NCI-H446 (cell line): ENCODE measurements at regions not wholly inside any gene's neighbourhood (a gene's known extent, or its start where the extent isn't known, plus 50 kb on each side); places are given as distances from the start of the nearest gene placed in this dataset.
"Not testable (repeated sequence)": the region's sequence is repeated elsewhere in the genome, so short reads cannot be mapped to it uniquely, and the experiment has no call there.

Experiments used
- DNase-seq, 2 experiments: peaks; one replicate each; lab custom pipeline; 2025; lab: John Stamatoyannopoulos, UW

DNA sequence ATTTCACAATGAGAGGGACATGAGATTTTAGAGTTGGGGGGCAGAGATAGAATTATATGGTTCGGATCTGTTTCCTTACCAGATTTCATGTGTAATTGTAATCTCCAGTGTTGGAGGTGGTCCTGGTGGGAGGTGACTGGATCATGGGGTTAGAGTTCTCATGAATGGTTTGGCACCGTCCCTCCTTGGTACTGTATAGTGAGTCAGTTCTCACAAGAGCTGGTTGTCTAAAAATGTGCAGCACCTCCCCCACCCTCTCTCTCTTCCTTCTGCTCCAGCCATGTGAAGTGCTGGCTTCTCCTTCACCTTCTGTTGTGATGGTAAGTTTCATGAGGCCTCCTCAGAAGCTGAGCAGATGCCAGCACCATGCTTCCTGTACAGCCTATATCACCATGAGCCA lies 138.1 kb downstream of the SCG2 start:
- no peak for DNase-seq

- DNase-seq, result peak; percentile 53 to 58
Observed at GRCh38 chr2:223465793-223466192, 136.4 kb downstream of the SCG2 start.

DNA sequence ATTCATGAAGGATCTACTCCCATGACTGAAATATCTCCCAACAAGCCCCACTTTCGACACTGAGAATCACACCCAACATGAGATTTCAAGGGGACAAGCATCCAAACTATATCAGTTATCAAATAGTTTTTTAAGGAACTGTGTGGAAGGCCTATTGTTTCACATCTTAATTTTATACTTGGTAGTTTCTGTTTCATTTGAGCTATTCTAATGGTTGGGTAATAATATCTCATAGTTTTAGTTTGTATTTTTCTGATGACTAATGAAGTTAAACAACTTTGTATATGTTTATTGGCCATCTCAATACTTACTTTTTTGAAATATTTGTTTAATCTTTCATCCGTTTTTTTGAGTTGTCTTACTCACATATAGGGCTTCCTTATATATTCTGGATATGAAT lies 135.0 kb downstream of the SCG2 start:
- DNase-seq, result no peak

DNA sequence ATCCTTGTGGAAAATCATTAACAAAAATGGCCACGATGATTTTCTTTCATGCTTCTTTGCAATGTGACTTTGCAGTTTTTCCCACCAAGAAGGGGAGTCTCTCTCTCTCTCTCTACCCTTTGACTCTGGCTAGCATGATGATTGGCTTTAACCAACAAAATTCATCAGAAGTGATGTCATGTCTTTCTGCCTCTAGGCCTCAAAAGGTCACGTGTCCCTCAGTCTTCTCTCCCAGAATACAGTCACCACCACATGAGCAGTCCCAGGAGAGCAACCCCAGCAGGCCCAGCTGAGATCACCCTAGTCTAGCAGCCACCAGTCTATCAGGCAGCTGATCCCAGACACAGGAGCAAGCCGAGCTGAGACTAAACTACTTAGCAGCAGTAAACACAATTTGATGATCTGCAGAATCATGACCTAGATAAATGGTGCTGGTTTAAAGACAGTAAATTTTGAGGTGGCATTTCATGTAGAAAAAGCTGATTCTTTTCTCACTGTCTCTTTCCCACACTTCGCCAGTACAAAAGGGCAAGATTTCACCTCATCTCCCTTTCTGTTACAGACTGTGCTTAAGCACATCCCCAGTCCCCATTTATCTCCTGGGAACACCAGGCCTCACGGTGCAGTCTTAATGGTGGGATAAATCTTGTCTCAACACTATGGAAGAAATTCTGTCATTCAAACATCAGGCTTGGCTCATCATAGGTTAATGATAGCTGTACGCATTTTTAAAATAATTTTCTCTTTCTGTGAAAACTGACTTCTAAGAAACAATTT lies 132.7 kb downstream of the SCG2 start:
- no peak for DNase-seq

GRCh38 chr2:223470602-223471001 lies 131.6 kb downstream of the SCG2 start:
- no peak for DNase-seq

- no peak for DNase-seq
Observed at GRCh38 chr2:223472771-223473170, 129.4 kb downstream of the SCG2 start.

DNA sequence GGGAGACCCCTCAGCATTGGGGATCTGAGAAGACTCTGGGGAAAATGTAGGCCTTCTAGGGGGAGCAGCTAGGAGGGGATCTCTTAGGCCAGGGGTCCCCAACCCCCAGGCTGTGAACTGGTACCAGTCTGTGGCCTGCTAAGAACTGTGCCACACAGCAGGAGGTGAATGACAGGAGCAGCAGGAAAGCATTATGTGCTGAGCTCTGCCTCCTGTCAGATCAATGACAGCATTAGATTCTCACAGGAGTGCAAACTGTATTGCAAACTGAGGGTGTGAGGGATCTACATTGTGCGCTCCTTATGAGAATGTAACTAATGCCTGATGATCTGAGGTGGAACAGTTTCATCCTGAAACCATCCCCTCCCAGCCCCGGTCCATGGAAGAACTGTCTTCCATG lies 127.3 kb downstream of the SCG2 start:
- DNase-seq, result no peak

GRCh38 chr2:223475901-223476300 lies 126.3 kb downstream of the SCG2 start:
- peak in 1 of 2 experiments; percentile 59 for DNase-seq

GRCh38 chr2:223477318-223477717 lies 124.8 kb downstream of the SCG2 start:
- DNase-seq, result no peak

DNA sequence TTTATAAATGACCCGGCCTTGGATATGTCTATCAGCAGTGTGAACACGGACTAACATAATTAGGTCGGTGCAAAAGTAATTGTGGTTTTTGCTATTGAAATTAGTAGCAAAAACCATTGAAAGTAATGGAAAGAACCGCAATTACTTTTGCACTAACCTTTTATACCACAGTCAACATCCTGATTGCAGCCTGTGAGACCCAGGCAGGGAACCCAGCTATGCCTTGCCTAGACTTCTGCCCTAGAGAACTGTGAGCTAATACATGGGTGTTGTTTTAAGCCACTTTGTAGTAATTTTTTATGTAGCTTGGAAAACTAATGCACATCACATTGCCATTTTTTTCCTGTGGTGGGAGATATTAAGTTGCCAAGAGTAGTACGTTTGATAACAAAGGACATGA lies 120.7 kb downstream of the SCG2 start:
- DNase-seq, result no peak

- no peak for DNase-seq
Observed at GRCh38 chr2:223486751-223487150, 115.4 kb downstream of the SCG2 start.

GRCh38 chr2:223487214-223487846 lies 114.8 kb downstream of the SCG2 start:
- DNase-seq, result no peak

DNA sequence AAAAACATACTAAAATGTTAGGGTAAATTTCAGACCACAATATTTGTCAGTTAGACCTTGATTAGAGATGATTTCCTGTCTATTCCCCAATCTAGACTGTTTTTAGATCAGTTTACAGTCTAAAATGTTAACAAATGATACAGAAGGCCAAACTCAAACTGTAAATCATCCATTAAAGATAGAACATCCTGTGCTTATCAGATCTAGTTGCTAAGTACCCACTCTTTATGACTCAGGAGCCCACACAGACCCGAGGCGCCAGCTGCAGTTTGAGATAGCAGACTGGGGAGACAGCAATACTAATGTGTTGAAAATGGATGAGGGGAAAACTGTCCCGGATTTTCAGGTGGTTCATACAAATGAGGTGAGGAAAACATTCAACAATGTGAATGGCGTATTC lies 113.3 kb downstream of the SCG2 start:
- no peak for DNase-seq

DNA sequence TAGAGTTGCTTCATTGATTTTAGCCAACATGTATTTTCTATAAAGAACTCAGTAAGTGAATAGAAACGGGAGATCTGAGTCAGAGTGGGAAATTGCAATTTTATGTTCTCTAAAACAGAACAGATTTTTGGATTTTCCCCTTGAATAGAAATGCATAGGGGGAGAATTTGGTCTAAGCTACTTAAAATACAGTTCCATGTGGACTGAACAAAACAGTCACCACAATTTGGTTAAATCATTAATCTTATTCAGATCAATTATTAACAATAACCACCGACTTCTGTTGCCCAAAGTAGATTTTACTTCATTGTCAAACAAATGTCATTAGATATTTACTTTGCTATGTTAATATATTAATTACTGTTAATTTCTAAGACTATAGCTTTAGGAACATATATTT lies 107.7 kb downstream of the SCG2 start:
- DNase-seq, result no peak

DNA sequence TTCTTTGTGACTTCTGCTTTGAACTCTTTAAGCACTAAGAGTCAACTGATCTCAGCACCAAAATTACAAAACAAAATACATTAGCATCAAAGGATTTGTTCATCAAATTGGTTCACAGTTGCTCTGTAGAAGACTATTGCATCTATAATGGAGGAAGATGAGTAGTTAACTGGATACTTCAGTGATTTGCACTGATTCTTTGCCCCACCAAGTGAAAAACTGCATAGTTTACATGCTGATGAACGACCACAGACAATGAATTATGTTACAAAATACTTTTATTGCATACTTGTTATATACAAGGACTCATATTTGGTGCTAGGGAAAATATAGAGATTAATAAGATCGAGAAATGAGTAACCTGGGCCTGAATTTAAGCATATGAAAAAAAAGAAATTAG lies 107.2 kb downstream of the SCG2 start:
- no peak for DNase-seq

- DNase-seq, result not testable (repeated sequence)
Observed at GRCh38 chr2:223496853-223497252, 105.3 kb downstream of the SCG2 start.

DNA sequence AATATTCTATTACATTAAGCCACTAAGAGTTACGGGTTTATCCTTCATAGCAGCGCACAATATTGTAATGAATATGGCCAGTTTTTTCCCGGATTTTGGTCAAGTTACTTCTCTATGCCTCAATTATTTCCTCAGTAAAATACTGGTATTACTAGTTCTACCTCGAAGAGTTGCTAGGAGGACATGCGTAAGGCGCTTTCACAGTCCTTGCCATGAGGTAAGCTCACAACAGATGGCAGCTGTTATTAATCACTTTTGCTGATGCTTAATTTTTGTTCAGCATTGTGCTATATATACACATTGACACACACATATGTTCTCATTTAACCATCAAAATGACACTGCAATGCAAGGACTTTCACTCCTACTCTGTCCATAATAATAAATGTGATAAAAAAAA lies 101.5 kb downstream of the SCG2 start:
- DNase-seq, result peak in 1 of 2 experiments; percentile 52

GRCh38 chr2:223501641-223502040 lies 100.5 kb downstream of the SCG2 start:
- DNase-seq, result no peak

DNA sequence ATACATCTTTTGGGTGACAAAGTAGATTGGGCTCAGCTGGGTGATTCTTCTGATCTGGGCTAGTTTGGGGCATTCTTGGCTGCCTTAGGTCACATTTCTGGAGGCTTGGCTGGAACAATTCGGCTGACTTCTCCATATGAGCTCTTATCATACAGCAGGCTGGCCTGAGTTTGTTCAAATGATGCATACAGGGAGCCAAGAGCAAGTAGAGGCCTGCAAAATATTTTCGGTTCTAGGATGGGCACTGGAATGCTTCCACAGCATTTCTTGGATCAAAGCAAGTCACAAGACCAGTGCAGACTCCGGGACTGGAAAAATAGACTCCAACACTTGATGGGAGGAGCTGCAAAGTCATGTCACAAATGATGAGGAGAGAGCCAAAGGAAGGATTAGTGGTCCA lies 98.4 kb downstream of the SCG2 start:
- peak in 1 of 2 experiments; percentile 22 for DNase-seq

- no peak for DNase-seq
Observed at GRCh38 chr2:223508372-223508771, 93.8 kb downstream of the SCG2 start.

GRCh38 chr2:223510713-223511112 lies 91.4 kb downstream of the SCG2 start:
- DNase-seq, result no peak

DNA sequence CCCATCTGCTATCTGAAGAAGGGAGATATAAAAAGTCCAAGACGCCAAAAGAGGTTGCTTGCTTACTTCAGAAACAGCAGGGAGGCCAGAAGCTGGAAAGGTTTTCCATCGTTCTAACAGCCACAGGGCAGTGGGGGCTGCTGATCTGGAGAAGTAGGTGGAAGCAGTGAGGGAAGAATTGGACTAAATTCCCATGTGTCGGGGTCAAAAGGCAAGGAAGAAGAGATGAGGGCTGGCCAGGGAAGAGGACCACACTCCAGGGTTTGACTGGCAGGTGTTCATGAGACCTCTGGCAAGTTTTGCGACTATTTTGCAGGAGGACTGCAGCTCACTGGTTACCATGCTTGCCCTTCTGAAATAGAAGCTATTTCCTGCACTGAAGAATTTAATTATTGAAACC lies 91.0 kb downstream of the SCG2 start:
- DNase-seq, result no peak

GRCh38 chr2:223513771-223514455 lies 88.2 kb downstream of the SCG2 start:
- DNase-seq, result peak in 1 of 2 experiments; percentile 13
